HUDEP-2 (cell line): ENCODE measurements at regions not wholly inside any gene's neighbourhood (a gene's known extent, or its start where the extent isn't known, plus 50 kb on each side); places are given as distances from the start of the nearest gene placed in this dataset.

ENCODE experiments used
- DNase-seq, 76 experiments: peaks; one replicate each; lab custom pipeline; 2025; ENCODE audit not compliant: unreplicated experiment in 76 of 76; lab: John Stamatoyannopoulos, UW

GRCh38 chr4:188534297-188534696 lies 395.1 kb downstream of the TRIML1 start:
- no peak for DNase-seq

GRCh38 chr4:188534917-188535316 lies 395.7 kb downstream of the TRIML1 start:
- DNase-seq = no peak

- DNase-seq = no peak
Observed at GRCh38 chr4:188536826-188537225, 397.6 kb downstream of the TRIML1 start.

GRCh38 chr4:188550296-188550695 lies 411.1 kb downstream of the TRIML1 start:
- DNase-seq = no peak

- DNase-seq = no peak
Observed at GRCh38 chr4:188551156-188551555, 411.9 kb downstream of the TRIML1 start.

GRCh38 chr4:188552741-188553275 lies 413.6 kb downstream of the TRIML1 start:
- no peak for DNase-seq

- DNase-seq = no peak
Observed at GRCh38 chr4:188554413-188554812, 415.2 kb downstream of the TRIML1 start.

GRCh38 chr4:188573104-188573503 lies 433.9 kb downstream of the TRIML1 start:
- no peak for DNase-seq

GRCh38 chr4:188578657-188579056 lies 439.4 kb downstream of the TRIML1 start:
- no peak for DNase-seq

GRCh38 chr4:188596021-188596420 lies 456.8 kb downstream of the TRIML1 start:
- DNase-seq = no peak

GRCh38 chr4:188603646-188604045 lies 464.4 kb downstream of the TRIML1 start:
- no peak for DNase-seq

- DNase-seq = no peak
Observed at GRCh38 chr4:188606635-188607034, 467.4 kb downstream of the TRIML1 start.

- DNase-seq = no peak
Observed at GRCh38 chr4:188611143-188611542, 471.9 kb downstream of the TRIML1 start.

GRCh38 chr4:188612659-188613058 lies 473.4 kb downstream of the TRIML1 start:
- DNase-seq = no peak

- no peak for DNase-seq
Observed at GRCh38 chr4:188613976-188614375, 474.7 kb downstream of the TRIML1 start.

GRCh38 chr4:188619456-188620149 lies 480.4 kb downstream of the TRIML1 start:
- DNase-seq = no peak

GRCh38 chr4:188620608-188621007 lies 481.4 kb downstream of the TRIML1 start:
- DNase-seq = no peak

- DNase-seq = no peak
Observed at GRCh38 chr4:188623314-188623854, 484.1 kb downstream of the TRIML1 start.

GRCh38 chr4:188624370-188624769 lies 485.1 kb downstream of the TRIML1 start:
- DNase-seq = no peak

GRCh38 chr4:188627892-188628291 lies 488.7 kb downstream of the TRIML1 start:
- DNase-seq = no peak

GRCh38 chr4:188639479-188640100 lies 500.3 kb downstream of the TRIML1 start:
- no peak for DNase-seq

GRCh38 chr4:188647820-188648370 lies 508.7 kb downstream of the TRIML1 start:
- DNase-seq = no peak
